Panc1 (cell line): ENCODE measurements at regions not wholly inside any gene's neighbourhood (a gene's known extent, or its start where the extent isn't known, plus 50 kb on each side); places are given as distances from the start of the nearest gene placed in this dataset.

ENCODE experiments used
- ATAC-seq: fragments of 200-7000 bp; cut with Tn5 transposase; 2 replicates; pipeline ENCODE4 v1.9.1; 2020; ENCODE audit warnings: mild to moderate bottlenecking, moderate library complexity
- BruUV-seq: library from RNA; stranded (reverse); fragments of 400-500 nt; replicated peaks from 2 replicates; lab custom pipeline; 2021; lab: Mats Ljungman, UMichigan
- CTCF ChIA-PET: fragments of 300-600 bp; sonication (Branson Sonifier 250); formaldehyde crosslinking; loops from one replicate; lab custom pipeline; 2022; ENCODE audit warnings: antibody characterized with exemption; lab: Charles Lee
- POLR2A ChIA-PET: fragments of 300-600 bp; sonication (Branson Sonifier 250); formaldehyde crosslinking; loops from one replicate; lab custom pipeline; 2022; ENCODE audit warnings: antibody characterized with exemption; lab: Charles Lee
- DNase-seq: peaks from one replicate; pipeline ENCODE4 v3.0.0-alpha.2; 2010; ENCODE audit warnings: low read depth, low spot score
- H3K27ac ChIP-seq: 2 replicates; pipeline ENCODE4 v1.5.1; 2011; ENCODE audit warnings: mild to moderate bottlenecking, low read length, inconsistent platforms
- H3K27me3 ChIP-seq: fragments of 200-500 bp; sonication (Bioruptor generic); 2 replicates; pipeline ENCODE4 v1.6.0; 2014; ENCODE audit warnings: low read length, inconsistent platforms; ENCODE audit not compliant: control insufficient read depth, insufficient read depth
- H3K36me3 ChIP-seq: fragments of 200-500 bp; sonication (Bioruptor generic); 2 replicates; pipeline ENCODE4 v1.5.1; 2014; ENCODE audit warnings: inconsistent platforms, mild to moderate bottlenecking, low read length, moderate library complexity; ENCODE audit not compliant: control insufficient read depth, insufficient read depth
- H3K4me1 ChIP-seq: 2 replicates; pipeline ENCODE4 v1.5.1; 2011; ENCODE audit warnings: inconsistent platforms, mild to moderate bottlenecking, low read length, moderate library complexity; ENCODE audit not compliant: control insufficient read depth, insufficient read depth
- H3K4me3 ChIP-seq, 2 experiments: 2 replicates each; pipeline ENCODE4 v1.5.1; 2011 to 2012; ENCODE audit warnings: low read depth in 2 of 2, low read length in 2 of 2, mild to moderate bottlenecking in 2 of 2, inconsistent platforms in 1 of 2, moderate library complexity in 1 of 2
- H3K9me3 ChIP-seq: fragments of 200-500 bp; sonication (Bioruptor generic); 2 replicates; pipeline ENCODE4 v1.5.1; 2014; ENCODE audit warnings: low read depth, mild to moderate bottlenecking, inconsistent platforms, low read length, moderate library complexity; ENCODE audit not compliant: control insufficient read depth, insufficient read depth
- POLR2AphosphoS5 ChIP-seq: IDR thresholded peaks from 2 replicates; pipeline ENCODE4 v1.6.1; 2012; ENCODE audit warnings: mild to moderate bottlenecking, low read depth, low read length, moderate library complexity
- SIN3A ChIP-seq: IDR thresholded peaks from 2 replicates; pipeline ENCODE4 v1.6.1; 2012; ENCODE audit warnings: low read depth, mild to moderate bottlenecking, low read length, moderate library complexity, borderline replicate concordance; ENCODE audit not compliant: insufficient read depth
- TCF7L2 ChIP-seq: IDR thresholded peaks from 2 replicates; pipeline ENCODE4 v1.6.1; 2011; ENCODE audit warnings: mild to moderate bottlenecking, low read depth, low read length, inconsistent platforms
- in situ Hi-C: cut with HindIII; loops from 2 replicates; pipeline ENCODE4 v1.10.0; 2016; ENCODE audit warnings: low sequenced_read_pairs, low pct_unique_long_range_greater_than_20kb
- intact Hi-C: fragments of 100-400 bp; cut with micrococcal nuclease; formaldehyde crosslinking; loops from one replicate; pipeline ENCODE4 v1.10.0; 2022; ENCODE audit not compliant: unreplicated experiment
- TF ChIP-seq, protein P1 (sequence below), 2 experiments: IDR thresholded peaks; 2 replicates each; pipeline ENCODE4 v1.6.1; 2011 to 2012; ENCODE audit warnings: low read depth in 2 of 2, control low read depth in 1 of 2, low read length in 1 of 2, mild to moderate bottlenecking in 1 of 2, moderate library complexity in 1 of 2; ENCODE audit not compliant: insufficient read depth in 1 of 2
- TF ChIP-seq, protein P2 (sequence below): fragments of 450-650 bp; IDR thresholded peaks from 2 replicates; pipeline ENCODE4 v1.5.1; 2017; ENCODE audit warnings: mild to moderate bottlenecking

- ChIA-PET CTCF (interaction anchor here (0.6 kb wide), 1 partner anchor 152 kb away, joined by 5 read pairs; no protein-coding TSS in a partner anchor), POLR2A (no interaction called here)
- Histone ChIP-seq H3K27ac (no peak overlapping the region), H3K27me3 (no peaks in the 10 kb centered on the region), H3K9me3 (no peaks in the 10 kb centered on the region), H3K36me3 (no peaks in the 10 kb centered on the region), H3K4me1 (no peaks in the 10 kb centered on the region), H3K4me3 (no peak overlapping the region)
- in situ Hi-C loops (no loop called here), intact Hi-C loops (no loop called here)
- no TSS peak for BruUV-seq
- DNase-seq (no peak), ATAC-seq (no peak)
- TF ChIP-seq SIN3A (no peak), POLR2AphosphoS5 (no peak), TCF7L2 (no peak)
- TF ChIP-seq, protein P1, sequence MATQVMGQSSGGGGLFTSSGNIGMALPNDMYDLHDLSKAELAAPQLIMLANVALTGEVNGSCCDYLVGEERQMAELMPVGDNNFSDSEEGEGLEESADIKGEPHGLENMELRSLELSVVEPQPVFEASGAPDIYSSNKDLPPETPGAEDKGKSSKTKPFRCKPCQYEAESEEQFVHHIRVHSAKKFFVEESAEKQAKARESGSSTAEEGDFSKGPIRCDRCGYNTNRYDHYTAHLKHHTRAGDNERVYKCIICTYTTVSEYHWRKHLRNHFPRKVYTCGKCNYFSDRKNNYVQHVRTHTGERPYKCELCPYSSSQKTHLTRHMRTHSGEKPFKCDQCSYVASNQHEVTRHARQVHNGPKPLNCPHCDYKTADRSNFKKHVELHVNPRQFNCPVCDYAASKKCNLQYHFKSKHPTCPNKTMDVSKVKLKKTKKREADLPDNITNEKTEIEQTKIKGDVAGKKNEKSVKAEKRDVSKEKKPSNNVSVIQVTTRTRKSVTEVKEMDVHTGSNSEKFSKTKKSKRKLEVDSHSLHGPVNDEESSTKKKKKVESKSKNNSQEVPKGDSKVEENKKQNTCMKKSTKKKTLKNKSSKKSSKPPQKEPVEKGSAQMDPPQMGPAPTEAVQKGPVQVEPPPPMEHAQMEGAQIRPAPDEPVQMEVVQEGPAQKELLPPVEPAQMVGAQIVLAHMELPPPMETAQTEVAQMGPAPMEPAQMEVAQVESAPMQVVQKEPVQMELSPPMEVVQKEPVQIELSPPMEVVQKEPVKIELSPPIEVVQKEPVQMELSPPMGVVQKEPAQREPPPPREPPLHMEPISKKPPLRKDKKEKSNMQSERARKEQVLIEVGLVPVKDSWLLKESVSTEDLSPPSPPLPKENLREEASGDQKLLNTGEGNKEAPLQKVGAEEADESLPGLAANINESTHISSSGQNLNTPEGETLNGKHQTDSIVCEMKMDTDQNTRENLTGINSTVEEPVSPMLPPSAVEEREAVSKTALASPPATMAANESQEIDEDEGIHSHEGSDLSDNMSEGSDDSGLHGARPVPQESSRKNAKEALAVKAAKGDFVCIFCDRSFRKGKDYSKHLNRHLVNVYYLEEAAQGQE (IDR thresholded peaks at IDR 0.05; ENCODE audit: insufficient read depth in 1 of 2, low read depth in 2 of 2, low read length in 1 of 2): no peak
- TF ChIP-seq, protein P2, sequence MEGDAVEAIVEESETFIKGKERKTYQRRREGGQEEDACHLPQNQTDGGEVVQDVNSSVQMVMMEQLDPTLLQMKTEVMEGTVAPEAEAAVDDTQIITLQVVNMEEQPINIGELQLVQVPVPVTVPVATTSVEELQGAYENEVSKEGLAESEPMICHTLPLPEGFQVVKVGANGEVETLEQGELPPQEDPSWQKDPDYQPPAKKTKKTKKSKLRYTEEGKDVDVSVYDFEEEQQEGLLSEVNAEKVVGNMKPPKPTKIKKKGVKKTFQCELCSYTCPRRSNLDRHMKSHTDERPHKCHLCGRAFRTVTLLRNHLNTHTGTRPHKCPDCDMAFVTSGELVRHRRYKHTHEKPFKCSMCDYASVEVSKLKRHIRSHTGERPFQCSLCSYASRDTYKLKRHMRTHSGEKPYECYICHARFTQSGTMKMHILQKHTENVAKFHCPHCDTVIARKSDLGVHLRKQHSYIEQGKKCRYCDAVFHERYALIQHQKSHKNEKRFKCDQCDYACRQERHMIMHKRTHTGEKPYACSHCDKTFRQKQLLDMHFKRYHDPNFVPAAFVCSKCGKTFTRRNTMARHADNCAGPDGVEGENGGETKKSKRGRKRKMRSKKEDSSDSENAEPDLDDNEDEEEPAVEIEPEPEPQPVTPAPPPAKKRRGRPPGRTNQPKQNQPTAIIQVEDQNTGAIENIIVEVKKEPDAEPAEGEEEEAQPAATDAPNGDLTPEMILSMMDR: no peak
These were observed 116.2 kb upstream of the GPC3 start for GRCh38 chrX:134101636-134102035.

- H3K4me1 ChIP-seq: no peaks in the 10 kb centered on the region
- no peaks in the 10 kb centered on the region for H3K9me3 ChIP-seq
- ChIA-PET CTCF (no interaction called here), POLR2A (no interaction called here)
- in situ Hi-C loops (no loop called here), intact Hi-C loops (no loop called here)
- H3K4me3 ChIP-seq: no peak overlapping the region
- BruUV-seq: no TSS peak
- ATAC-seq (no peak), DNase-seq (no peak)
- TF ChIP-seq TCF7L2 (no peak), POLR2AphosphoS5 (no peak), SIN3A (no peak)
- TF ChIP-seq, protein P2: no peak
- TF ChIP-seq, protein P1 (IDR thresholded peaks at IDR 0.05; ENCODE audit: insufficient read depth in 1 of 2, low read depth in 2 of 2, low read length in 1 of 2): no peak
- no peak overlapping the region for H3K27ac ChIP-seq
- H3K27me3 ChIP-seq: no peaks in the 10 kb centered on the region
- H3K36me3 ChIP-seq: no peaks in the 10 kb centered on the region
These were observed 121.7 kb upstream of the CCDC160 start for GRCh38 chrX:134115270-134115669.
